Astrocyte (in vitro differentiated cells and primary cell): ENCODE measurements at regions not wholly inside any gene's neighbourhood (a gene's known extent, or its start where the extent isn't known, plus 50 kb on each side); places are given as distances from the start of the nearest gene placed in this dataset.

Experiments
- DNase-seq: peaks from one replicate; pipeline ENCODE4 v3.0.0-alpha.2; 2010; ENCODE audit warnings: low read depth
- FAIRE-seq: peaks from 2 replicates; lab custom pipeline; 2011; peaks lifted over from hg19 to GRCh38; lab: Jason Lieb, UNC
- H2AFZ ChIP-seq: 2 replicates; pipeline ENCODE4 v1.6.0; 2012; ENCODE audit warnings: low read depth, low read length, inconsistent platforms
- H3K27ac ChIP-seq: 2 replicates; pipeline ENCODE4 v1.5.1; 2011; ENCODE audit warnings: low read depth, low read length, inconsistent platforms
- H3K27me3 ChIP-seq: 2 replicates; pipeline ENCODE4 v1.6.0; 2011; ENCODE audit warnings: low read length, inconsistent platforms; ENCODE audit not compliant: insufficient read depth
- H3K36me3 ChIP-seq: 2 replicates; pipeline ENCODE4 v1.5.1; 2011; ENCODE audit warnings: low read length, inconsistent platforms; ENCODE audit not compliant: insufficient read depth
- H3K4me1 ChIP-seq: 2 replicates; pipeline ENCODE4 v1.5.1; 2011; ENCODE audit warnings: low read length, inconsistent platforms; ENCODE audit not compliant: insufficient read depth
- H3K4me2 ChIP-seq: 2 replicates; pipeline ENCODE4 v1.6.0; 2012; ENCODE audit warnings: low read length, inconsistent platforms
- H3K4me3 ChIP-seq: 2 replicates; pipeline ENCODE4 v1.5.1; 2011; ENCODE audit warnings: low read depth, mild to moderate bottlenecking, low read length, inconsistent platforms; ENCODE audit not compliant: insufficient read depth
- H3K79me2 ChIP-seq: 2 replicates; pipeline ENCODE4 v1.6.0; 2012; ENCODE audit warnings: mild to moderate bottlenecking, low read length, inconsistent platforms; ENCODE audit not compliant: insufficient read depth
- H3K9ac ChIP-seq: 2 replicates; pipeline ENCODE4 v1.6.0; 2012; ENCODE audit warnings: mild to moderate bottlenecking, low read length, inconsistent platforms
- H3K9me3 ChIP-seq: 2 replicates; pipeline ENCODE4 v1.5.1; 2012; ENCODE audit warnings: low read depth, mild to moderate bottlenecking, low read length, inconsistent platforms; ENCODE audit not compliant: insufficient read depth
- H4K20me1 ChIP-seq: 2 replicates; pipeline ENCODE4 v1.6.0; 2012; ENCODE audit warnings: low read length, inconsistent platforms; ENCODE audit not compliant: insufficient read depth
- H3K27ac Mint-ChIP-seq: one replicate; pipeline ENCODE4 v1.8.0; 2021; ENCODE audit warnings: mild to moderate bottlenecking, mixed read lengths; ENCODE audit not compliant: unreplicated experiment
- H3K27me3 Mint-ChIP-seq: one replicate; pipeline ENCODE4 v1.8.0; 2021; ENCODE audit warnings: low read depth, mixed read lengths; ENCODE audit not compliant: unreplicated experiment
- H3K36me3 Mint-ChIP-seq: one replicate; pipeline ENCODE4 v1.8.0; 2021; ENCODE audit warnings: low read depth, mixed read lengths; ENCODE audit not compliant: unreplicated experiment
- H3K4me1 Mint-ChIP-seq: one replicate; pipeline ENCODE4 v1.8.0; 2021; ENCODE audit warnings: low read depth, mixed read lengths; ENCODE audit not compliant: unreplicated experiment
- H3K4me3 Mint-ChIP-seq: one replicate; pipeline ENCODE4 v1.8.0; 2021; ENCODE audit warnings: mild to moderate bottlenecking, moderate library complexity, mixed read lengths; ENCODE audit not compliant: unreplicated experiment
- H3K9me3 Mint-ChIP-seq: one replicate; pipeline ENCODE4 v1.8.0; 2021; ENCODE audit warnings: mild to moderate bottlenecking, mixed read lengths; ENCODE audit not compliant: unreplicated experiment
- CTCF ChIP-seq: IDR thresholded peaks from 2 replicates; pipeline ENCODE4 v1.5.1; 2011; ENCODE audit warnings: low read depth, mild to moderate bottlenecking, inconsistent platforms, low read length, moderate library complexity; ENCODE audit not compliant: insufficient read depth
- EZH2 ChIP-seq: IDR thresholded peaks from 2 replicates; pipeline ENCODE4 v1.6.1; 2012; ENCODE audit warnings: mild to moderate bottlenecking, low read length, inconsistent platforms; ENCODE audit not compliant: insufficient read depth

- no peak for FAIRE-seq
- H3K4me1 ChIP-seq = no peaks in the 10 kb centered on the region
- no peaks in the 10 kb centered on the region for H3K79me2 ChIP-seq
- H3K4me3 ChIP-seq = no peak overlapping the region
- H3K9ac ChIP-seq = no peak overlapping the region
- H3K36me3 ChIP-seq = no peaks in the 10 kb centered on the region
- peak; percentile 4 for DNase-seq
- Mint-ChIP-seq H3K27ac (no peak overlapping the region), H3K9me3 (no peaks in the 10 kb centered on the region), H3K27me3 (no peaks in the 10 kb centered on the region), H3K36me3 (no peaks in the 10 kb centered on the region), H3K4me3 (no peak overlapping the region), H3K4me1 (peaks cover 8% of the 10 kb centered on the region)
- H2AFZ ChIP-seq = no peak overlapping the region
- no peaks in the 10 kb centered on the region for H4K20me1 ChIP-seq
- no peak for TF ChIP-seq CTCF
- no peak for TF ChIP-seq EZH2
- no peak overlapping the region for H3K4me2 ChIP-seq
- no peaks in the 10 kb centered on the region for H3K27me3 ChIP-seq
- no peak overlapping the region for H3K27ac ChIP-seq
- H3K9me3 ChIP-seq = no peaks in the 10 kb centered on the region
Observed at GRCh38 chr6:119858901-119859300, 509.3 kb upstream of the MAN1A1 start.

GRCh38 chr6:119856136-119856535 is 506.6 kb upstream of the MAN1A1 start:
- no peak overlapping the region for H3K9ac ChIP-seq
- H3K4me2 ChIP-seq = peak overlapping the region; percentile 53
- Mint-ChIP-seq H3K9me3 (no peaks in the 10 kb centered on the region), H3K36me3 (no peaks in the 10 kb centered on the region), H3K4me1 (peaks cover 8% of the 10 kb centered on the region), H3K27me3 (no peaks in the 10 kb centered on the region), H3K27ac (no peak overlapping the region), H3K4me3 (no peak overlapping the region)
- no peaks in the 10 kb centered on the region for H3K27me3 ChIP-seq
- no peak for TF ChIP-seq EZH2
- no peak for TF ChIP-seq CTCF
- FAIRE-seq = no peak
- H3K36me3 ChIP-seq = no peaks in the 10 kb centered on the region
- no peak for DNase-seq
- H3K27ac ChIP-seq = no peak overlapping the region
- H3K9me3 ChIP-seq = no peaks in the 10 kb centered on the region
- no peaks in the 10 kb centered on the region for H4K20me1 ChIP-seq
- peak overlapping the region; percentile 39 for H2AFZ ChIP-seq
- no peaks in the 10 kb centered on the region for H3K79me2 ChIP-seq
- H3K4me3 ChIP-seq = peak overlapping the region; percentile 38
- H3K4me1 ChIP-seq = no peaks in the 10 kb centered on the region

- no peaks in the 10 kb centered on the region for H3K27me3 ChIP-seq
- no peak for FAIRE-seq
Observed at GRCh38 chr6:119848696-119849095, 499.1 kb upstream of the MAN1A1 start.

More at GRCh38 chr6:119848696-119849095, 499.1 kb upstream of the MAN1A1 start:
- Histone ChIP-seq H3K4me1 (no peaks in the 10 kb centered on the region), H3K36me3 (no peaks in the 10 kb centered on the region), H3K79me2 (no peaks in the 10 kb centered on the region), H2AFZ (no peak overlapping the region), H3K4me3 (no peak overlapping the region), H4K20me1 (no peaks in the 10 kb centered on the region), H3K9me3 (no peaks in the 10 kb centered on the region), H3K4me2 (no peak overlapping the region), H3K9ac (no peak overlapping the region), H3K27ac (no peak overlapping the region)
- Mint-ChIP-seq H3K27ac (no peak overlapping the region), H3K4me1 (no peaks in the 10 kb centered on the region), H3K36me3 (no peaks in the 10 kb centered on the region), H3K27me3 (no peaks in the 10 kb centered on the region), H3K9me3 (no peaks in the 10 kb centered on the region), H3K4me3 (no peak overlapping the region)
- TF ChIP-seq EZH2 = no peak
- TF ChIP-seq CTCF = no peak
- DNase-seq = no peak
